HUDEP-2 (cell line): ENCODE measurements at regions not wholly inside any gene's neighbourhood (a gene's known extent, or its start where the extent isn't known, plus 50 kb on each side); places are given as distances from the start of the nearest gene placed in this dataset.

Source experiments
- DNase-seq, 76 experiments: peaks; one replicate each; lab custom pipeline; 2025; ENCODE audit not compliant: unreplicated experiment in 76 of 76; lab: John Stamatoyannopoulos, UW

- DNase-seq, result no peak
Measured at GRCh38 chr6:93474733-93475179, 55.4 kb upstream of the EPHA7 start.

GRCh38 chr6:93471281-93471680 lies 51.9 kb upstream of the EPHA7 start:
- DNase-seq, result no peak
